ENCODE measurements at regions not wholly inside any gene's neighbourhood (a gene's known extent, or its start where the extent isn't known, plus 50 kb on each side); places are given as distances from the start of the nearest gene placed in this dataset.

GRCh38 chr10:10014846-10015245 lies 1002.8 kb upstream of the CELF2 start:
- TF ChIP-seq, protein P1, sequence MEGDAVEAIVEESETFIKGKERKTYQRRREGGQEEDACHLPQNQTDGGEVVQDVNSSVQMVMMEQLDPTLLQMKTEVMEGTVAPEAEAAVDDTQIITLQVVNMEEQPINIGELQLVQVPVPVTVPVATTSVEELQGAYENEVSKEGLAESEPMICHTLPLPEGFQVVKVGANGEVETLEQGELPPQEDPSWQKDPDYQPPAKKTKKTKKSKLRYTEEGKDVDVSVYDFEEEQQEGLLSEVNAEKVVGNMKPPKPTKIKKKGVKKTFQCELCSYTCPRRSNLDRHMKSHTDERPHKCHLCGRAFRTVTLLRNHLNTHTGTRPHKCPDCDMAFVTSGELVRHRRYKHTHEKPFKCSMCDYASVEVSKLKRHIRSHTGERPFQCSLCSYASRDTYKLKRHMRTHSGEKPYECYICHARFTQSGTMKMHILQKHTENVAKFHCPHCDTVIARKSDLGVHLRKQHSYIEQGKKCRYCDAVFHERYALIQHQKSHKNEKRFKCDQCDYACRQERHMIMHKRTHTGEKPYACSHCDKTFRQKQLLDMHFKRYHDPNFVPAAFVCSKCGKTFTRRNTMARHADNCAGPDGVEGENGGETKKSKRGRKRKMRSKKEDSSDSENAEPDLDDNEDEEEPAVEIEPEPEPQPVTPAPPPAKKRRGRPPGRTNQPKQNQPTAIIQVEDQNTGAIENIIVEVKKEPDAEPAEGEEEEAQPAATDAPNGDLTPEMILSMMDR (IDR thresholded peaks at IDR 0.05) = no peak
- TF ChIP-seq POLR2A (IDR thresholded peaks at IDR 0.05) = no peak
- TF ChIP-seq EP300 (IDR thresholded peaks at IDR 0.05) = no peak
